ENCODE measurements at regions not wholly inside any gene's neighbourhood (a gene's known extent, or its start where the extent isn't known, plus 50 kb on each side); places are given as distances from the start of the nearest gene placed in this dataset.
"Not testable (repeated sequence)": the region's sequence is repeated elsewhere in the genome, so short reads cannot be mapped to it uniquely, and the experiment has no call there.

DNA sequence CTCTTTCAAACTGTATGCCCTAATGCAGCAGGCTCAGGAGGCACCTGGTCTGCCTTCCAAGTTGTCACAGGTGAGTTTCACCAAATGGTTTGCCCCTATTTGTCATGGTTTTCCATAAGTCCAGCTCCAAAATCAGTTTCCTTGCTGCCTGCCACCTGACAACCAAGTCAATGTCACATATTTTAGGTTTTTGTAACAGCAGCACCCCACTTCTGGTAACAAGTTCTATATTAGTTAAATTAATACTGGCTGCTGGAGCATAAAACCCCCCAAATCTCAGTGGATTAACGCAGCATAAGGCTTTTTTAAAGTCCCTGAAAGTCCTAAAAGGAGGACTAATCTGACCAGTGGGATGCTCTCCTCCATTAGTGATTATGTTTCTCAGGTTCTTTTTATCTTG is 200.7 kb downstream of the RRAGC start:
- Histone ChIP-seq H3K27me3 (ENCODE audit: control insufficient read depth, insufficient read depth, low read length) (no peaks in the 10 kb centered on the region), H3K4me3 (ENCODE audit: low read depth, low read length) (no peak overlapping the region), H3K36me3 (ENCODE audit: control insufficient read depth, insufficient read depth, low read length) (no peaks in the 10 kb centered on the region), H3K9ac (ENCODE audit: low read depth, low read length) (no peak overlapping the region), H3K27ac (ENCODE audit: low read depth, low read length) (no peak overlapping the region), H3K9me3 (ENCODE audit: control insufficient read depth, insufficient read depth, low read length) (no peaks in the 10 kb centered on the region), H3K4me1 (ENCODE audit: control insufficient read depth, insufficient read depth, low read length) (no peaks in the 10 kb centered on the region)

DNA sequence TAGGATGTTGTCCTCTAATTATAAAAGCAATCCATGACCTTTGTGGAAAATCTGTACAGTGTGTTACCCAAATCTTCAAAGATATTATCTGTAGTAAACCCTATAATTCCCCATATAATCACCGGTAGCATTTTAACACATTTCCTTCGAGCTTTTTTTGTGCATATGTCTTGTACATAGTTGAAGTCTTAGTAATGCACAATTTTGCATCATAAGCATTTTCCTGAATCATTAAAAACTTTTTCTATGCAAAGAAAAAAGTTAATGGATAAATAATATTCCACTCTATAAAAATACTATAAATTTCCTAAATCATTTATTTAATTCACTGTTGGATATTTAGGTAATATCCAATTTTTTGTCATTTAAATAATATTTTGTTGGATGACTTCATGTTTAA is 201.7 kb downstream of the RRAGC start:
- H3K27ac ChIP-seq (ENCODE audit: low read depth, low read length): no peak overlapping the region

GRCh38 chr1:38657207-38657840 is 202.2 kb downstream of the RRAGC start:
- Histone ChIP-seq H3K4me3 (ENCODE audit: low read depth, low read length) (no peak overlapping the region), H3K9me3 (ENCODE audit: control insufficient read depth, insufficient read depth, low read length) (no peaks in the 10 kb centered on the region), H3K9ac (ENCODE audit: low read depth, low read length) (no peak overlapping the region), H3K36me3 (ENCODE audit: control insufficient read depth, insufficient read depth, low read length) (no peaks in the 10 kb centered on the region), H3K27me3 (ENCODE audit: control insufficient read depth, insufficient read depth, low read length) (no peaks in the 10 kb centered on the region), H3K27ac (ENCODE audit: low read depth, low read length) (no peak overlapping the region), H3K4me1 (ENCODE audit: control insufficient read depth, insufficient read depth, low read length) (no peaks in the 10 kb centered on the region)

More for the DNA sequence above, 201.7 kb downstream of the RRAGC start:
- H3K27me3 ChIP-seq (ENCODE audit: control insufficient read depth, insufficient read depth, low read length): no peaks in the 10 kb centered on the region
- H3K9me3 ChIP-seq (ENCODE audit: control insufficient read depth, insufficient read depth, low read length): no peaks in the 10 kb centered on the region
- no peak overlapping the region for H3K9ac ChIP-seq (ENCODE audit: low read depth, low read length)
- H3K4me1 ChIP-seq (ENCODE audit: control insufficient read depth, insufficient read depth, low read length): no peaks in the 10 kb centered on the region
- no peak overlapping the region for H3K4me3 ChIP-seq (ENCODE audit: low read depth, low read length)
- H3K36me3 ChIP-seq (ENCODE audit: control insufficient read depth, insufficient read depth, low read length): no peaks in the 10 kb centered on the region

DNA sequence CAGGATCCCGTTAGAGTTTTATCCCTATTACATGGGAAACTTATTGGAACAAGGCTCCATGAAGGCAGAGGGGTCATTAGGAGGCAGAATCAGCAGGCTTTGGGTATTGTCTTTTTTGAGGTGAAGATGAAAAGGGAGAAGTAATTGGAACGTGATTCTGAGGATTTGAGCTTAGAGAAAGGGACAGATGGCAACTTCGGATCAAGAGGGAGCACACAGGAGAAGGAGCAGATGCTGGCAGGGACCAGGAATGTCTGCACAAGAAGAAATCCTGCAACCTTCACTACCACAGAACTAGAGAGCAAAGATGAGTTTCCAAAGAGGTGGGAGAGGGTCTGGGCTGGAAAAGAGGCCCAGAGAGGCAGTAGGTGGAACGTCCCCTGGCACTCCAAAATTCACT is 202.8 kb downstream of the RRAGC start:
- H3K4me3 ChIP-seq (ENCODE audit: low read depth, low read length): no peak overlapping the region
- no peaks in the 10 kb centered on the region for H3K4me1 ChIP-seq (ENCODE audit: control insufficient read depth, insufficient read depth, low read length)
- H3K36me3 ChIP-seq (ENCODE audit: control insufficient read depth, insufficient read depth, low read length): no peaks in the 10 kb centered on the region
- no peak overlapping the region for H3K9ac ChIP-seq (ENCODE audit: low read depth, low read length)
- no peak overlapping the region for H3K27ac ChIP-seq (ENCODE audit: low read depth, low read length)
- H3K9me3 ChIP-seq (ENCODE audit: control insufficient read depth, insufficient read depth, low read length): no peaks in the 10 kb centered on the region
- no peaks in the 10 kb centered on the region for H3K27me3 ChIP-seq (ENCODE audit: control insufficient read depth, insufficient read depth, low read length)

DNA sequence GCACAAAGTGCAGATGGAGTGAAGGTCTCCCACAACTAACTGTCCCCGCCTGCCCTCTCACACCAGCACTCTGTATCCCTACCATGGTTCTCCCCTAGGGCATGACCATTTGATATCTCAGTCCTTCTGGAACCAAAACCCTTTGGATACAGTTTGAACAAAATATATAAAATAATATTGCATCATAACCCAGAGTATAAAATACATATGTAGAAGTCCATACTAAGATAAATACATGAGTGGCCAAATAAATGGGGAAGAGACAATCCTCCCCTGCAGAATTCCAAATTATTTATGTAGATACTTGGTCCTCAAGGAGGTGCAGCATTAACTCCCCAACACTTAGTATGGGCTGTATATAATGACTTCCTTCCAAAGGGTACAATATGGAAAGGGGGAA is 207.4 kb downstream of the RRAGC start:
- Histone ChIP-seq H3K27me3 (ENCODE audit: control insufficient read depth, insufficient read depth, low read length) (no peaks in the 10 kb centered on the region), H3K4me3 (ENCODE audit: low read depth, low read length) (no peak overlapping the region), H3K9ac (ENCODE audit: low read depth, low read length) (no peak overlapping the region), H3K9me3 (ENCODE audit: control insufficient read depth, insufficient read depth, low read length) (no peaks in the 10 kb centered on the region), H3K4me1 (ENCODE audit: control insufficient read depth, insufficient read depth, low read length) (no peaks in the 10 kb centered on the region), H3K27ac (ENCODE audit: low read depth, low read length) (no peak overlapping the region), H3K36me3 (ENCODE audit: control insufficient read depth, insufficient read depth, low read length) (no peaks in the 10 kb centered on the region)

DNA sequence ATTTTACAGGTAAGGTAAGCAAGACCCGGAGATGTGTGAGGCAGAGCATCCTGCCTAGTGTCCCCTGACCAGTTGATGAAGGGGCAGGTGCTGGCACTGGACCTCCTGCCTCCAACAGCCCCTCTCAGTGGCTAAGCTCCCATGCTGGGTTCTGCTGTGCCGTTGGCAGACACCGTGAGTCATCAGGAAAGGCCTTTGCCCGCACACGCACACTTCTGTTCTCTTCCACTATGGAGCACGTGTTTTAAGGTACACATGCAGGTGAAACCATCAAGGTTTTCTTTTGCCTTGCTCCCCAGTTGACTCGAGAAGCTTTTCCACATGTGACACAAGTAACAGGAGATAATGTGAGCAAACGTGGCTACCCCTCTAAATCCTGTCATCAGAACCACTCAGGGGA is 207.9 kb downstream of the RRAGC start:
- Histone ChIP-seq H3K27me3 (ENCODE audit: control insufficient read depth, insufficient read depth, low read length) (no peaks in the 10 kb centered on the region), H3K4me1 (ENCODE audit: control insufficient read depth, insufficient read depth, low read length) (no peaks in the 10 kb centered on the region), H3K9me3 (ENCODE audit: control insufficient read depth, insufficient read depth, low read length) (no peaks in the 10 kb centered on the region), H3K36me3 (ENCODE audit: control insufficient read depth, insufficient read depth, low read length) (no peaks in the 10 kb centered on the region), H3K9ac (ENCODE audit: low read depth, low read length) (no peak overlapping the region), H3K27ac (ENCODE audit: low read depth, low read length) (no peak overlapping the region), H3K4me3 (ENCODE audit: low read depth, low read length) (no peak overlapping the region)

GRCh38 chr1:38648417-38648816 is 211.2 kb downstream of the RRAGC start:
- no peak overlapping the region for H3K4me3 ChIP-seq (ENCODE audit: low read depth, low read length)
- H3K9ac ChIP-seq (ENCODE audit: low read depth, low read length): no peak overlapping the region
- no peaks in the 10 kb centered on the region for H3K36me3 ChIP-seq (ENCODE audit: control insufficient read depth, insufficient read depth, low read length)
- no peak overlapping the region for H3K27ac ChIP-seq (ENCODE audit: low read depth, low read length)
- peaks cover 9% of the 10 kb centered on the region; the same call in 1 of the 2 replicates for H3K9me3 ChIP-seq (ENCODE audit: control insufficient read depth, insufficient read depth, low read length)
- no peaks in the 10 kb centered on the region for H3K27me3 ChIP-seq (ENCODE audit: control insufficient read depth, insufficient read depth, low read length)
- H3K4me1 ChIP-seq (ENCODE audit: control insufficient read depth, insufficient read depth, low read length): no peaks in the 10 kb centered on the region

DNA sequence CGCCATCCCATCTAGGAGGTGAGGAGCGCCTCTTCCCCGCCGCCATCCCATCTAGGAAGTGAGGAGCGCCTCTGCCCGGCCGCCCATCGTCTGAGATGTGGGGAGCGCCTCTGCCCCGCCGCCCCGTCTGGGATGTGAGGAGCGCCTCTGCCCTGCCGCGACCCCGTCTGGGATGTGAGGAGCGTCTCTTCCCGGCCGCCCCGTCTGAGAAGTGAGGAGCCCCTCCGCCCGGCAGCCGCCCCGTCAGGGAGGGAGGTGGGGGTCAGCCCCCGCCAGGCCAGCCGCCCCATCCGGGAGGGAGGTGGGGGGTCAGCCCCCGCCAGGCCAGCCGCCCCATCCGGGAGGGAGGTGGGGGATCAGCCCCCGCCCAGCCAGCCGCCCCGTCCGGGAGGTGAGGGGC is 212.2 kb downstream of the RRAGC start:
- H3K27ac ChIP-seq (ENCODE audit: low read depth, low read length); H3K9me3 ChIP-seq (ENCODE audit: control insufficient read depth, insufficient read depth, low read length); H3K4me1 ChIP-seq (ENCODE audit: control insufficient read depth, insufficient read depth, low read length); H3K9ac ChIP-seq (ENCODE audit: low read depth, low read length); H3K27me3 ChIP-seq (ENCODE audit: control insufficient read depth, insufficient read depth, low read length); H3K4me3 ChIP-seq (ENCODE audit: low read depth, low read length); H3K36me3 ChIP-seq (ENCODE audit: control insufficient read depth, insufficient read depth, low read length): not testable (repeated sequence)

DNA sequence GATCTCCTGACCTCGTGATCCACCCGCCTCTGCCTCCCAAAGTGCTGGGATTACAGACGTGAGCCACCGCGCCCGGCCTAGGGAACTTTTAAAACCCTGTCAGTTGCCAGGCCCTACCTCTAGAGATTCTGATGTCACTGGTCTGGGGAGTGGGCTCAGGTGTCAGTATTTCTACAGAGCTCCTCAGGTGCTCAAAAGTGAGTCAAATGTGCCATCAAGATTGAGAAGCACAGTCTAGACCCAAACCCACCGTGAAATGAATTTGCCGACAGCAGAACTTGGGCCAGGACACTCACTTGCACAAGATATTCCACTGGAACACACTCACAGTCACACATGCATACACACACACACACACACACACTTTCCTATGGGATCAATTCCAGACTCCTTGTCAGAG is 215.5 kb downstream of the RRAGC start:
- H3K4me3 ChIP-seq (ENCODE audit: low read depth, low read length): no peak overlapping the region
- no peak overlapping the region for H3K9ac ChIP-seq (ENCODE audit: low read depth, low read length)
- no peaks in the 10 kb centered on the region for H3K27me3 ChIP-seq (ENCODE audit: control insufficient read depth, insufficient read depth, low read length)
- peaks cover 9% of the 10 kb centered on the region; the same call in 1 of the 2 replicates for H3K9me3 ChIP-seq (ENCODE audit: control insufficient read depth, insufficient read depth, low read length)
- H3K36me3 ChIP-seq (ENCODE audit: control insufficient read depth, insufficient read depth, low read length): no peaks in the 10 kb centered on the region
- no peak overlapping the region for H3K27ac ChIP-seq (ENCODE audit: low read depth, low read length)
- no peaks in the 10 kb centered on the region for H3K4me1 ChIP-seq (ENCODE audit: control insufficient read depth, insufficient read depth, low read length)

GRCh38 chr1:38641661-38642060 is 217.9 kb downstream of the RRAGC start:
- H3K4me3 ChIP-seq (ENCODE audit: low read depth, low read length): no peak overlapping the region
- no peak overlapping the region for H3K9ac ChIP-seq (ENCODE audit: low read depth, low read length)
- no peaks in the 10 kb centered on the region for H3K27me3 ChIP-seq (ENCODE audit: control insufficient read depth, insufficient read depth, low read length)
- H3K36me3 ChIP-seq (ENCODE audit: control insufficient read depth, insufficient read depth, low read length): no peaks in the 10 kb centered on the region
- peaks cover 9% of the 10 kb centered on the region; the same call in 1 of the 2 replicates for H3K9me3 ChIP-seq (ENCODE audit: control insufficient read depth, insufficient read depth, low read length)
- H3K4me1 ChIP-seq (ENCODE audit: control insufficient read depth, insufficient read depth, low read length): no peaks in the 10 kb centered on the region
- no peak overlapping the region for H3K27ac ChIP-seq (ENCODE audit: low read depth, low read length)

DNA sequence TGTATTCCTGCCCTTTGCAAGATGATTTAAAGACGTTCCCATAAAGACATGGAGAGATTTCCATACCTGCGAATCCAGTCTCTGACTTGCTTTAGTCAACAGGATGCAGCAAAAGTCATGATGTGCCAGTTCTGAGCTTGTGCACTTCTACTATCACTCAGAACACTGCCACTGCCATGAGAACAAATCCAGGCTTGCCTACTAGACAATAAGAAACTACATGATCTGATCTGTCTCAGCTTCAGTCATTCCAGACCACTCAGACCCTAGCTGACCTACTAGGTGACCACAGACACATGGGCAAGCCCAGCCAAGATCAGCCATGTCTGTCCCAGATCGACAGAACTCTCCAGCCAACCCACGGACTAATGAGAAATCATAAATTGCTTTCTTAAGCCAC is 219.2 kb downstream of the RRAGC start:
- no peak overlapping the region for H3K27ac ChIP-seq (ENCODE audit: low read depth, low read length)
- H3K9ac ChIP-seq (ENCODE audit: low read depth, low read length): no peak overlapping the region
- no peaks in the 10 kb centered on the region for H3K27me3 ChIP-seq (ENCODE audit: control insufficient read depth, insufficient read depth, low read length)
- no peaks in the 10 kb centered on the region for H3K36me3 ChIP-seq (ENCODE audit: control insufficient read depth, insufficient read depth, low read length)
- H3K4me3 ChIP-seq (ENCODE audit: low read depth, low read length): no peak overlapping the region
- H3K9me3 ChIP-seq (ENCODE audit: control insufficient read depth, insufficient read depth, low read length): no peaks in the 10 kb centered on the region
- H3K4me1 ChIP-seq (ENCODE audit: control insufficient read depth, insufficient read depth, low read length): no peaks in the 10 kb centered on the region

GRCh38 chr1:38628241-38628640 is 231.3 kb downstream of the RRAGC start:
- Histone ChIP-seq H3K27ac (ENCODE audit: low read depth, low read length) (no peak overlapping the region), H3K9me3 (ENCODE audit: control insufficient read depth, insufficient read depth, low read length) (no peaks in the 10 kb centered on the region), H3K4me3 (ENCODE audit: low read depth, low read length) (no peak overlapping the region), H3K9ac (ENCODE audit: low read depth, low read length) (no peak overlapping the region), H3K4me1 (ENCODE audit: control insufficient read depth, insufficient read depth, low read length) (peaks cover 9% of the 10 kb centered on the region; the same call in 1 of the 2 replicates), H3K27me3 (ENCODE audit: control insufficient read depth, insufficient read depth, low read length) (no peaks in the 10 kb centered on the region), H3K36me3 (ENCODE audit: control insufficient read depth, insufficient read depth, low read length) (no peaks in the 10 kb centered on the region)

All from HUES48 (cell line).